Amniotic stem cell (primary cell): ENCODE measurements at regions not wholly inside any gene's neighbourhood (a gene's known extent, or its start where the extent isn't known, plus 50 kb on each side); places are given as distances from the start of the nearest gene placed in this dataset.

ENCODE experiments used
- DNase-seq: peaks from one replicate; lab custom pipeline; 2025; lab: John Stamatoyannopoulos, UW

DNA sequence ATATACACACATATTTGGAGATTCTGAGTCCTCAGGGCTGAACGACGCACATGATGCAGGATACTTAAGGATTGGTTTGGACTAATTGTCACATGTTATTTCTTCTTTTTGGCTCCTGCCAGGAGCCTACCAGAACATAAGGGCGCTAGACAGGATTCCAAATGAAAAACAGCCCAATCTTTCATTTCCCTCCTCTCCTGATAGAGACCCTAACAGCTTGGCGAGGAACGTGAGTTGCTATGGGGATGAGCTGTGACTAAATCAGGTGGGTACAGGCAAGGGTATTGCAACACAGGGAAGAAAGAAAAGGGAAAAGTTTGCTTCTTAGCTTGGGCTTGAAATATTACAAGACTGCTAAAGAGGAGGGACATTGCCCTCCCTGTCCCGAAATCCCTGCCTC lies 109.9 kb downstream of the AIPL1 start:
- DNase-seq = no peak

DNA sequence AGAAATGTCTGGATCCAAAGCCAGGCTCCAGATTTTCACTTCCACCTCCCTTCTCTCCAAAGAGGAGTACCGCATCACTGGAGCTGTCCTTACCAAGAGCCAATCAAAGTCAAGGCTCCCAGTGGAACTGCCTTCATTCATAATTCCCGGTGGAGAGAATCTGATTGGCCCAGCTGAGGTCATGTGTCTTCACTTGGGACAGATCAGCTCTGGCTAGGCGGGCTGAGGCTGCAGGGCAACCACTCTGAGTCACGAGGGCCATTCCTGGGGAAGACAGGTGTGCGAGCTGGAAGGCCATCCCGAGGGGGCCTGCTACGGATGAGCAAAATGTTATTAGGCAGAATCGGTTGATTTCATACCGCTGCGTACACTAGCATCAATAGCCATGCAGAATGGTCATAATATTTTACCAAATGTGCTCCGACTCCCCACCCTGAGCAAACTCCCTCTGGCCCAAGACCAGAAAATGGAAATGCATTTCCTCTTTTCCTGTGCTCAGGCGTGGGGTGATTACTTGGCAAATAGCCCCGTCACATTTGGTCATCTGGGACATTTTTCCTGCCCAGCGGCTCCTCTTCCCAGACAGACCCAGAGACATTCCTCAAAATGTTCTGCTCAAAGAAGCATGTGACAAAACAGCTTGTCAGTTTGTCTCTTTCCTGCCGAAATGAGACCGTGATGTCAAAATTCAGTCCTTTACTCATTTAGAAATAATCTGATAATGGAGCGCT lies 111.1 kb downstream of the AIPL1 start:
- no peak for DNase-seq

DNA sequence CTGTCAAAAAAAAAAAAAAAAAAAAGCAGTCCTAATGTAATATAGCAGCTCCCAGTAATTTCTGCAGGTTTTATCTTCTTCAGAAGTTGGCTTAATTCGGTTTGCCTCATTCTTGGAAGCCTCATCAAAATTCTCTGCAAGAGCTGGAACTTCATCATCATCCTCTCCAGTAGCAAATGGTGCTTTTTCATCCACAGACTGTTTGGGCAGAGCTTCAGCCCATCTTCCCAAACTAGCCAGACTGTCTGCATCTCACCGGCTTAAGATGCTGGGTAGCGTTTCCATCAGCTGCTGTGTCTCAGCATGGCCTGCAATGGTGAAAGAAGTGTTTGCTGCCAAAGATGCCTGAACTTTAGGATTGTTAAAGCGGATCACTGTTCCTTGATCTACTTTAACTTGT lies 112.6 kb downstream of the AIPL1 start:
- no peak for DNase-seq

DNA sequence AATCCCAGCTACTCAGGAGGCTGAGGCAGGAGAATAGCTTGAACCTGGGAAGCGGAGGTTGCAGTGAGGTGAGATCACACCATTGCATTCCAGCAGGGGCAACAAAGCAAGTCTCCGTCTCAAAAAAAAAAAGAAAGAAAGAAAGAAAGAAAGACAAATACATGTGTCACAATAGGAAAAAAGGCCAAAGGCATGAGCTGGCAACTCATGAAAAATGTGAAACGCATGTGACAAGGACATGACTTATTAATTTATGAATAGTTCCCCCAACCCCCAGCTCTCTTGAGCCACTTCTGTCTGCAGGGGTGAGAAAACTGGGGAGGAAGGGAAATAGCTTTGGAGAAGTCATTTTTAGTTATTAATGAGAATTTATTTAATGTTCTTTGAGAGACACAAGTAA lies 120.6 kb downstream of the AIPL1 start:
- no peak for DNase-seq

DNA sequence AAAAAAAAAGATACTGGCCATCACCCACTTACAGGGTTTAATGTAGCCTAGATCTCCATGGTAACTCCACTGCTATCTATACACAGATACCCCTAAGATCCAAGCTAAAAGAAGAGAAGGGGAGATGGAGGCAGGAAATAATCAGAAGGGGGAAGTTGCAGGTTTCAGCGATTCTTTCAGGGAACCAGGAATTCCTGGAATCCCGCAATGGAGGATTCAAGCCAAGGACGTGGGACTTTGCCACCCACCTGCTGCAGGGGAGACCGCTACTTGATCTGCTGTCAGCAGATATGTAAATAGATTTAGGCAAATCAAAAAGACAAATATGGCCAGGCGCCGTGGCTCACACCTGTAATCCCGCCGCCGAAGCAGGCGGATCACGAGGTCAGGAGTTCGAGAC lies 121.1 kb downstream of the AIPL1 start:
- DNase-seq = no peak

DNA sequence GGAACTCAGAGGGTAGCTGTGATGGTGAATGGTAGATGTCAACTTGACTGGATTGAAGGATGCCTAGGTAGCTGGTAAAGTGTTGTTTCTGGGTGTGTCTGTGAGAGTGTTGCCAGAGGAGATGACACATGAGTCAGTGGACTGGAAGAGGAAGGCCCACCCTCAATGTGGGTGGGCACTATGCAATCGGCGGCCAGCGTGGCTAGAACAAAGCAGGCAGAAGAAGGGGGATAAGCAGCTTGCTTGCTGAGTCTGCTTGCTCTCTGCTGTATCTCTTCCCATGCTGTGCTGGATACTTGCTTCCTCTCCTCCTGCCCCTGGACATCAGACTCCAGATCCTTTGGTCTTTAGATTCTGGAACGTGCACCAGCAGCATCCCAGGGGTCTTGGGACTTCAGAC lies 128.1 kb downstream of the AIPL1 start:
- DNase-seq = no peak

DNA sequence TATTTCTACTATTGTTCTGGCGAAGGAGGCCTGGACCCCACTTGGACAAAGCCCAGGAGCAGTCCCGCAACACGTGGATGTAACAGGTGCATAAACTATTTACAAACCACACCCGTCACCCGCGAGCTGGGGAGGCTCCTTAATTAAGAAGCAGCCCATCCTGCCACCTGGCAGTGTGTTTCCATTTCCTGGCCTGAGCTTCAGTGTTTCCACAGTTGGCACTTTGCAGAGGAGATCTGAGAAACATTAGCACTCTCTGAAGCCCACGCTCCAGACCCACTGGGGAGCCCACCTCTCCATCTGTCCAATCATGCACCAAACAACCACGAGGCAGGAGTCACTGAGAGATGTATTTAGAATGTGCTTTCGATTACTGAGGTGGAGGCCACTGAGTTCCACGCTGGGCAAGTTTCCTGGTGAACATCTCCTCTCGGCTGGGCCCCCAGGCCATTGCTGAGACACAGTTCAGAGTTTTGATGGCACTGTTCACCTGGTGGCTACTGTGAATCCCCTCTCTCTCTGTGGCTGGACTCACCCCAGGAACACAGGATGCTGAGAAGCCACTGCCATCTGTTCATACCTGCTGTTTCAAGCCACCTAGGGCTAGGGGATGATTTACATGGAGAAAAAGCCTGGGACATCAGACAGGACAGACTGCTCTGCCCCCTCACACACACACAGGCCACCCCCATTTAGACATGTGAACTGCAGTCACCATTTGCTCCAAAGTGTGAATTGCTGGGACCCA lies 129.1 kb downstream of the AIPL1 start:
- no peak for DNase-seq

DNA sequence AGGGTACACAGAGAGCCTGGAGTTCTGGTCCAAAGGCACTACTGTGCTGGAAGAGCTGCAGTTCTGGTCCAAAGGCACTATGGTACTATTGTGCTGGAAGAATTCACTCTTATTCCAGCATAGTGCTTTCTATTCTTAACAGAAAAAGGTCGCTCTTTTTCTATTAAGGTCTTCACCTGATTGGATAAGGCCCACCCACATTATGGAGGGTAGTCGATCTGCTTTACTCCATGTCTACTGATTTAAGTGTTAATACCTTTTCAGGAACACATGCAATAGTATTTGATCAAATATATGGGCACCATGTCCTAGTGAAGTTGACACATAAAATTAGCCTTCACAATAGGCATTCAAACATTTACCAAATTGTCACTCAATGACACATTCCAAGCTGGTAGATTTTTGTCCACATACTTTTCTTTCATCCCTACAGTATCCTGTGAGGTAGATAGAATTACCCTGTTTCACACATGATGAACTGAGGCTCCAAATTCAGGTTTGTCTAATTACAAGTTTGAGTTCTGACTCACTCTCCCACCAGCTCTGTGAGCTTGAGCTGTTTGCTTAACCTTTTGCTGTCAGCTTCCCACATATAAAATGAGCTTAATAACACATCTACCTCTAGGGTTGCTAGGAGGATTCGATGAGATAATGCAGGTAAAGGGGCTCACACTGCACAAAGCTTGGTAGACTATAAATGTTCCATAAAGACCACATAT lies 129.9 kb downstream of the AIPL1 start:
- DNase-seq = no peak

DNA sequence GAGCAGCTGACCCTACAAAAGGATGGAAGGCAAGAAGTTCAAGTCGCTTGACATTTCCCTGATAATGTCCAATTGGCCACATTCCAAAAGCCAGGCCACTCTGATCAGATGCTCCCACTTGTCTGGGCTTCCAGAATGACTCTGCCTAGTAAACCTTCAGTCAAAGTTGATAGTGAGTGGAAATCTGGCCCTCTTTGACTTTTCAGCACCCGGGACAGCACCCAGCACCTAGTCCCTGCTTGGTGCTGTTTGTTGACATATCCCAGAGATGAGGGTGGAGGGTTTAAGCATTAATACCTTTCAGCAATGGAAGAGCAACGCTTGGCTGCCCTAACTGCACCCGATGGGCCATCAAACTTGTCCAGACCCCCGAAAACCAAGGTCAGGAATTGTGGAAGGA lies 131.3 kb downstream of the AIPL1 start:
- no peak for DNase-seq

DNA sequence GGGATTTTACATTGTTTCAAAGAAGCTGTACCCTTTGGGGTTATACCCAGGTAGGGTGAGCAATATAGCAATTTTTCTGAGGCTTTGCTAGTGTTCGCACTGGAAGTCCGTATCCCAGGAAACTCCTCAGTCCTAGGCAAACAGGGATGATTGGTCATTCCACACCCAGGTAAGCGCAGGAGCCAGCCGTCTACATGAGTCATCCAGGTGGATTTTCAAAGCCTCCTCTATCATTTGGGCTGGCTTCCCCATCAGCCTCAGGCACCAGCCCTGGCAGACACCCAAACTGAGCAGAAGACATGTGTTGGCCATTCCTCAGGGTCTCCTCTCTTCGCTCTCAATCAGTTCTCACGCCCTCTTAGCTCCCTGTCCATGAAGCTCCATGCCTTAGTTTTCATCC lies 135.6 kb downstream of the AIPL1 start:
- no peak for DNase-seq

DNA sequence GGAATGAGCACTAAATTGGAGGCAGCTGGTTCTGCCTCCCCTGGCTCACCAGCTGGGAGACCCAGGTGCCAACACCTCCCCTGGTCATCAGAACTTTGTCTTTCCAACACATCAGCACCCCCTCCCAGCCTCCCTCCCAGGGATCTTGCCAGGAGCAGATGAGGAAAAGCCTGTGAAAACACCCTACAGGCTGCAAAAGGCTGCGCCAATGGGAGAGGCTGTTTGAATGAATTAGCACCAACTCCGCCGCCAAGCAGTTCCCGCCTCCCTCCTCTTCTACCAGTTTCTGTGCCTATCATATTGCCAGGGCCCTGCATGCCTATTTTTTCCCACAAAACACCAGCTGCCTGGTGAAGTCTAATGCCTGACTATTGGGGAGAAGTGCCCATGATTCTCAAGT lies 137.0 kb downstream of the AIPL1 start:
- no peak for DNase-seq

DNA sequence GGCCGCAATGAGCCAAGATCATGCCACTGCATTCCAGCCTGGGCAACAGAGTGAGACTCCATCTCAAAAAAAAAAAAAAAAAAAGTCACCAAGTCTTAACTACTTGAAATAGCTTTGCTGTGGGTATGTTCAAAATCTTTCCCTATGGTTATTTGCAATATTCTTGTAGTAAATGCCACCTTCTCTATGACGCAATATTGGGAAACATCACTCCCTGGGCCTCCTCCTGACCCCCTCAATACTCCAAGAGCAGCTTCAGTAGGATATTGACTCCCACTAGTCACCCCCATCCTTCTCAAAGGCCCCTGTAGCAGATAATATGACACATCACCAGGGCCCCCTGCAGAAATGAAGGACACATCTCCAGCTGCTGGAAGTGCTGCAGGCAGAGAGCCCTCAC lies 137.8 kb downstream of the AIPL1 start:
- DNase-seq = no peak

DNA sequence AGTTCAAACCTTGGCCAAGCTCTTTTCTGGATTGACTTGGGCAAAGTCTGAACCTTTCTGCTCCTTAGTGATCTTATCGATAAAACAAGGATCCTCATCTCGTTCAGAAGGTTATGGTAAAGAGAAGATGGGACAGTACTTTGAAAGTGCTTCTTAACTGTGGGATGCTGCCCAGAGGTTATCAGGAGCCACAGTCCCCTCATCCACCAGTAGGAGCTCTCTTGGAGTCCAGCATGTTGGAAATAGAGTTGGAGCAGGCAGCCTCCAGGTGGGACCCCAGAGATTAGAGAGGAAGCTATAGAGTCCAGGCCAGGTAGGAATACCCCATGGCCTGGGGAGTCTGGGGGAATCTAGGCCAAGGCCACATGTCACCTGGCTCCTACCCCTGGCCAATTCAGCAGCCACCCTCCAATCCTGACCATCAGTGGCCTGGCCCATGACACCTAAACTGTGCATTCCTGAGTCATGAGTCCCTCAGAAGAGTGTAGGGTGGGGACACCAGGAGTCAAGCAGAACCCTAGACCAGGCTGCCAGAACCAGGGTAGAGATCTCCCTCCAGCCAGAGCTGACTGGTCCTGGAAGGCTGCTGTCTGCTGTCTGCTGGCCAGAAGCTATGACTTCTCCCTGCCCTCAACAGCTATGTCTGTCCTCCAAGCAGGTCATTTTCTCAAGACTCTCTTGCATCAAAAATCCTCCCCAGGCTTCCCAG lies 144.3 kb downstream of the AIPL1 start:
- DNase-seq = no peak

DNA sequence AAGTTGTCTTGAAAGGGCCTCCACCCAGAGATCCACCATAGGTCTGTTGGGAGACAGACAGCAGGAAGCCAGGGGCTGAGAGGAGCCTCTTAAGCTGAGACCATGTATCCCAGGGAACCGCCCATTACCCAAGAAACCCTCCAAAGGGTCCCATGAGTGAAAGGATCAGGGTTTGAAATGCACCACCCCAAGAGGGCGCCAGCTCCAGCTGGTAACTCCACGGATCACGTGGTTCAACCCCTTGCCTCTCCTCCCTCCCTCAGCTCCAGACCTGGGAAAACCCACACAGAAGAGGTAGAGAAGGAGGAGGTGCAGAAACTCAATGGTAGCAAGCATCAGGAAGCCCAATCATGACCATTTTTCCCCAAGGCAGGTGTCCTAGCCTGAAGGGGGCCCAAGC lies 148.7 kb downstream of the AIPL1 start:
- DNase-seq = no peak

DNA sequence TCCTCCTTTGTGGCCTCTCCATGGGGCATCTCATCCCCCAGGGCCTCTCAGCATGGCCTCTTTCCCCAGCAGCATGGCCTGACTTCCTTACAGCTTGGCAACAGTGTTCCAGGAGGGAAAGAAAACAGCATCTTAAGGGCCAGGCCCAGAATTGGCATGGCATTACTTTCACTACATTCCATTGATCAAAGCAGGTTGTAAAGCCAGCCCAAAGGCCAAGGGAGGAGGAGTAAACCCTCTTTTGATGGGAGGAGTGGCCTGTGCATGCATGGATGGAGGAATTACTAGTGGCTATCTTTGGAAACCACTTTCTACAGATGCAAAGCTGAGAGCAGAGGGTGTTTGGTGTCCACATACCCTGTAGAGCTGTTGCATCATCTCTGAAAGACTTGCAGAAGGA lies 149.4 kb downstream of the AIPL1 start:
- DNase-seq = no peak

DNA sequence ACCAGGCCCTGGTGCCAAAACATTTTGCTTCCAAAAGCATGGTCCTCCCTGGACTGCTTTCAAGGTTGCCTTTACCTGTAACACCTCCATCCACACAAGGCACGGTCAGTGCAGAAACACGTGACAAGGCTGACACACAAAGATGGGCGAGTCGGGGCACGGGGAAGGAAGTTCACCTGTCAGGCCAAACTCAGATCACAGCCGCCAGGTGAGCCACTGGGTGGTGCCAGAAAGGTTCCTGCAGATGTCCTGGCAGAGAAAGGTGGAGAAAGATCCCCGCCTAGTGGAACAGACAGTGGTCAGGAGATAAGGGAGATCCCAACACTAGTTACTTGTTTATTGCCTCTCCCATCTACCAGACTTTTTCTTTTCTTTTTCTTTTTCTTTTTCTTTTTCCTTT lies 155.3 kb downstream of the AIPL1 start:
- no peak for DNase-seq

DNA sequence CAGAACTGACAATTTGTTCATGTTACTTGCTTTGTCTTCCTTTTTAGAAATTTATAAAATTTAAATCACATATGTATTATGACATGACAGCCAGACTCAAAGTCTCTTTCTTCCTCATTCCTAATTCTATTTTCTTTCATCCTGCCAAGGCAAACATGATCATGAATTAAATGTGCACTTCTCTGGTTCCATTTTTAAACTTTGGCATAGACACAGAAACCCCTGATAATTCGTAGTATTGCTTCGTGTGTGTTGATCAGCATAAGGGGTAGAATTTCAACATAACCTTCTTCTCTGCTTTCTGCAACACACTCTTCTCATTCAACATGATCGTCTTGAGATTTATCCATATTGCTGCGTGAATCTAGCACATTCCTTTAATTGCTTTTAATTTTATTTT lies 156.5 kb downstream of the AIPL1 start:
- no peak for DNase-seq

DNA sequence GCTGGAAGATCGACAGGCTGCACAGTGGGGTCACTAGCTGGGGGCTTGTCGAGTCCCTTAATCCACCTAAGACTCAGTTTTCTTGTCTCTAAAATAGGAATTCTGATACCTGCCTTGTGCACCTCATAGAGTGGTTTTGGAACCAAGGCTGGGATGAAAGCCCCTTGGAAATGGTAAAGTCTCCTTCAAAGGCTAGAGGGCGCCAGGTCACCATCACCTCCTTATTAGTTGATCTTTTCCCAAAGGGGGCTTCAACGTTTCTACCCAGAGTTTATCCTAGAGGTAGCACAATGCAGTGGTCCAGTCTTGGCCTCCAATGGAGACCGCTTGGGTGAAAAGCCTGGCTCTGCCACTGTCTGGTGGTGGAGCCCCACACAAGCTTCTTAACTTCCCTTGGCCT lies 158.2 kb downstream of the AIPL1 start:
- no peak for DNase-seq

DNA sequence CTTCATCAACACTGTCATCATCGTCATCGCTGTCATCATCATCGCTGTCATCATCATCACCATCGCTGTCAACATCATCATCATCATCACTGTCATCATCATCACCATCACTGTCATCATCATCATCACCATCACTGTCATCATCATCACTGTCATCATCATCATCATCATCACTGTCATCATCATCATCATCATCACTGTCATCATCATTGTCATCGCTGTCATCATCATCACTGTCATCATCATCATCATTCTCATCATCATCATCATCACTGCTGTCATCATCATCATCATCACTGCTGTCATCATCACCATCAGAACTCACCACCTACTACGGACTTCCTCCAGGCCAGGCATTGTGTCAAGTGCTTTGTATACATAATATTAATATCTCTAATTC lies 160.6 kb downstream of the AIPL1 start:
- DNase-seq = no peak

DNA sequence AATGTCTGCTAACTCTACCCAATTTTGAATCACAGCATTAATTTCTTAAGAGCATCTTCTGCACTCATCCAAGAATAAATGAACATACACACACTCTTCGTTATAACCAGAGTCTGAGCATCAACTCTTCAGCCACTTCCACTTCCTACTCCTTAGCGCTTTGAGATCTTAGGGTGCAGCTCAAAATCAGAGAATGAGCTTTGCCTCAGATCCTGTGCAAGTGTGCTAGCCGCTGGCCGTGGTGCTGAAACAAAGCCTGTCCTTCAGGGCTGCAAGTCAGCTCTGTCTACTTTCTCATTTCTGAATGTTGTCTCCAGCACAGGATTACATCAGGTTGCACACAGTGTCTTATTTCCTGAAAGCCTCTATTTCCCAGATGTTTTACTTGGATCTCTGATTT lies 165.4 kb downstream of the AIPL1 start:
- DNase-seq = peak; percentile 10

DNA sequence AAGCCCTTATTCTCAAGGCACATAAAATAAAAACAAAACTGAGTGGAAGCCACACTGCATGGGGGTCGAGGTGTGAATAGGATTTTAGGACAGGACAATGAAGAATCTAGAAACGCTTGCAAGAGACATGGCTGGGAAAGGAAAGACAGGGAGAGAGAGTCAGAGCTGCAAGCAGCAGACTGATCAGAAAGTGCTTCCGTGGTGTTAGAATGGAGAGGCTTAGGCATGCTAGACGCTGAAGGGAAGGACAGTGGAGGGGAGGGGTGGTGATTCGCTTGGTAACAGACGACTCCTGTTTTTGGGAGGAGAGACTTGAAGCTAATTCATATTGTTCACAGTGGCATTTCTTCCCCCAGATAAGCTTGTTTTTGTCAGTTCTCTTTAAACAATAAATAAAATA lies 173.5 kb downstream of the AIPL1 start:
- no peak for DNase-seq

DNA sequence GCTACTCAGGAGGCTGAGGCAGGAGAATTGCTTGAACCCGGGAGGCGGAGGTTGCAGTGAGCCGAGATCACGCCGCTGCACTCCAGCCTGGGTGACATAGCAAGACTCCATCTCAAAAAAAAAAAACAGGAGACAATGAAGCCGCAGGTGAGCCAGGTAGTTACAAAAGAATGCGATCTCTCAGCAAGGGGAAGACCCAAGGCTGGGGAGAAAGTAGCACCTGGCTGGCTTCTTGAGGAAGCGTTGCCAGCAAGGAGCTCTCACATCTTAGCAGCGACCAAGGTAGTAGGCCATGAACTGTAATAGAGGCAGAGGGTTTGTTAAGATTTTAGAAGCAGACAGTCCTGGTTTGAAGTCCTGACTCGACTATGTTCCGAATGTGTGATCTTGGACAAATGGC lies 175.0 kb downstream of the AIPL1 start:
- DNase-seq = no peak

DNA sequence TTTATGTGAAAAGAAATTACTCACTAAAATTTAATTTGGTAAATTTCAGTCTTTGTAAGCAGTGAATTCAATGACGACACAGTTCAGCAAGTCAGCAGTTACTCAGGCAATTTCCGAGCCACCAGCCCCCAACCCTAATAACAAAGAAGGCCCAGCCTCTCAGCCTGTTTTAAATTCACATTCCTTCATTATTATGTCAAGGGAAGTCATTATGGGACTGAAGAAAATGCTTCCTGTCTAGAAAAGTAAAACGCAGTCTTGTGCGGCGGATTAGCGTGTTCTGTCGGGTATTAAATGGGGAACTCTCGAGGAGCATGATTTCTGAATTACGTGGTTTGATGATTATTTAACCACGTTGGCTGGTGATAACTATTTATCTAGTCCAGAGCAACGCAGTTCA lies 177.6 kb downstream of the AIPL1 start:
- DNase-seq = no peak
